H9 (cell line): ENCODE measurements at regions not wholly inside any gene's neighbourhood (a gene's known extent, or its start where the extent isn't known, plus 50 kb on each side); places are given as distances from the start of the nearest gene placed in this dataset.

Source experiments
- DNase-seq: peaks from one replicate; pipeline ENCODE4 v3.0.0-alpha.2; 2017
- H2AFZ ChIP-seq: one replicate; pipeline ENCODE4 v1.6.1; 2013; ENCODE audit warnings: mild to moderate bottlenecking, low read length, control low read depth, moderate library complexity
- H2AK5ac ChIP-seq: 2 replicates; pipeline ENCODE4 v1.6.1; 2013; ENCODE audit warnings: low read length, control low read depth, mixed read lengths; ENCODE audit not compliant: insufficient read length
- H2BK120ac ChIP-seq: one replicate; pipeline ENCODE4 v1.6.1; 2013; ENCODE audit warnings: low read depth, mild to moderate bottlenecking, low read length, control low read depth, inconsistent platforms; ENCODE audit not compliant: poor library complexity, severe bottlenecking
- H2BK12ac ChIP-seq: 2 replicates; pipeline ENCODE4 v1.6.1; 2013; ENCODE audit warnings: low read length, control low read depth, mixed read lengths, low read depth; ENCODE audit not compliant: insufficient read length
- H2BK15ac ChIP-seq: 2 replicates; pipeline ENCODE4 v1.6.1; 2013; ENCODE audit warnings: low read depth, low read length, control low read depth
- H2BK20ac ChIP-seq: one replicate; pipeline ENCODE4 v1.6.1; 2013; ENCODE audit warnings: low read depth, mild to moderate bottlenecking, low read length, control low read depth, inconsistent platforms; ENCODE audit not compliant: poor library complexity, severe bottlenecking
- H2BK5ac ChIP-seq: 2 replicates; pipeline ENCODE4 v1.6.1; 2013; ENCODE audit warnings: low read length, control low read depth, mixed read lengths; ENCODE audit not compliant: insufficient read length
- H3K14ac ChIP-seq: 2 replicates; pipeline ENCODE4 v1.6.1; 2013; ENCODE audit warnings: low read length, control low read depth; ENCODE audit not compliant: insufficient read depth
- H3K18ac ChIP-seq: 2 replicates; pipeline ENCODE4 v1.6.1; 2013; ENCODE audit warnings: low read depth, mild to moderate bottlenecking, mixed read lengths, low read length, control low read depth; ENCODE audit not compliant: insufficient read length
- H3K23ac ChIP-seq: 2 replicates; pipeline ENCODE4 v1.6.1; 2013; ENCODE audit warnings: low read length, control low read depth, mixed read lengths, low read depth; ENCODE audit not compliant: insufficient read length
- H3K23me2 ChIP-seq: 2 replicates; pipeline ENCODE4 v1.6.1; 2013; ENCODE audit warnings: low read depth, mild to moderate bottlenecking, mixed read lengths, low read length, control low read depth; ENCODE audit not compliant: insufficient read length, poor library complexity, severe bottlenecking
- H3K27ac ChIP-seq: 2 replicates; pipeline ENCODE4 v1.5.1; 2013; ENCODE audit warnings: low read length, control low read depth, mixed read lengths, low read depth; ENCODE audit not compliant: insufficient read length
- H3K27me3 ChIP-seq: 2 replicates; pipeline ENCODE4 v1.6.1; 2013; ENCODE audit warnings: low read length, control low read depth, inconsistent platforms; ENCODE audit not compliant: insufficient read depth
- H3K4ac ChIP-seq: 2 replicates; pipeline ENCODE4 v1.6.1; 2013; ENCODE audit warnings: low read depth, mild to moderate bottlenecking, control low read depth, inconsistent platforms, low read length, moderate library complexity
- H3K4me1 ChIP-seq: 2 replicates; pipeline ENCODE4 v1.6.1; 2013; ENCODE audit warnings: low read length, control low read depth, inconsistent platforms; ENCODE audit not compliant: insufficient read depth
- H3K4me2 ChIP-seq: 2 replicates; pipeline ENCODE4 v1.6.1; 2013; ENCODE audit warnings: low read length, control low read depth, mixed read lengths; ENCODE audit not compliant: insufficient read length, insufficient read depth
- H3K56ac ChIP-seq: 2 replicates; pipeline ENCODE4 v1.6.1; 2013; ENCODE audit warnings: low read depth, mild to moderate bottlenecking, mixed read lengths, low read length, control low read depth; ENCODE audit not compliant: insufficient read length
- H3K79me1 ChIP-seq: 2 replicates; pipeline ENCODE4 v1.6.1; 2013; ENCODE audit warnings: low read depth, mild to moderate bottlenecking, moderate library complexity, low read length, control low read depth, inconsistent platforms; ENCODE audit not compliant: insufficient read depth, poor library complexity, severe bottlenecking
- H3K79me2 ChIP-seq: 2 replicates; pipeline ENCODE4 v1.6.1; 2013; ENCODE audit warnings: low read length, control low read depth, inconsistent platforms; ENCODE audit not compliant: insufficient read depth
- H3K9ac ChIP-seq: 2 replicates; pipeline ENCODE4 v1.6.1; 2013; ENCODE audit warnings: low read length, control low read depth, mixed read lengths; ENCODE audit not compliant: insufficient read length; ENCODE audit errors: extremely low read depth
- H3K9me3 ChIP-seq: one replicate; pipeline ENCODE4 v1.6.1; 2013; ENCODE audit warnings: low read depth, low read length, inconsistent platforms; ENCODE audit not compliant: control insufficient read depth
- H3T11ph ChIP-seq: one replicate; pipeline ENCODE4 v1.6.1; 2013; ENCODE audit warnings: mild to moderate bottlenecking, low read length, control low read depth, inconsistent platforms
- H4K20me1 ChIP-seq: one replicate; pipeline ENCODE4 v1.6.1; 2013; ENCODE audit not compliant: control insufficient read depth, insufficient read length, insufficient read depth
- H4K5ac ChIP-seq: 2 replicates; pipeline ENCODE4 v1.6.1; 2013; ENCODE audit warnings: low read depth, mild to moderate bottlenecking, mixed read lengths, low read length, control low read depth; ENCODE audit not compliant: insufficient read length
- H4K8ac ChIP-seq: replicated peaks from 2 replicates; pipeline ENCODE4 v1.6.1; 2013; ENCODE audit warnings: low read length, control low read depth, mixed read lengths, low read depth; ENCODE audit not compliant: insufficient read length
- H4K91ac ChIP-seq: 2 replicates; pipeline ENCODE4 v1.6.1; 2013; ENCODE audit warnings: low read depth, mild to moderate bottlenecking, moderate library complexity, mixed read lengths, low read length, control low read depth; ENCODE audit not compliant: insufficient read length
- H3K27ac Mint-ChIP-seq, 3 experiments: 2 replicates in 2 of 3; 3 replicates in 1 of 3; pipeline ENCODE4 v1.8.0; 2020 to 2021; ENCODE audit warnings: mixed read lengths in 3 of 3, mild to moderate bottlenecking in 1 of 3, moderate library complexity in 1 of 3
- H3K27me3 Mint-ChIP-seq: 2 replicates; pipeline ENCODE4 v1.8.0; 2021; ENCODE audit warnings: low read depth, mild to moderate bottlenecking, moderate library complexity, mixed read lengths
- H3K36me3 Mint-ChIP-seq, 3 experiments: 2 replicates in 2 of 3; 3 replicates in 1 of 3; pipeline ENCODE4 v1.8.0; 2020 to 2021; ENCODE audit warnings: low read depth in 3 of 3, mixed read lengths in 3 of 3; ENCODE audit not compliant: insufficient read depth in 1 of 3
- H3K4me1 Mint-ChIP-seq, 2 experiments: 2 replicates each; pipeline ENCODE4 v1.8.0; 2020; ENCODE audit warnings: mixed read lengths in 2 of 2
- H3K4me3 Mint-ChIP-seq, 2 experiments: 2 replicates in 1 of 2; 3 replicates in 1 of 2; pipeline ENCODE4 v1.8.0; 2020 to 2021; ENCODE audit warnings: mild to moderate bottlenecking in 2 of 2, mixed read lengths in 2 of 2, moderate library complexity in 1 of 2
- H3K9me3 Mint-ChIP-seq, 2 experiments: 2 replicates in 1 of 2; 3 replicates in 1 of 2; pipeline ENCODE4 v1.8.0; 2020; ENCODE audit warnings: mild to moderate bottlenecking in 2 of 2, mixed read lengths in 2 of 2, moderate library complexity in 1 of 2
- WGBS: extraction: QIAGEN DNeasy Blood & Tissue Kit; methylation state at CpG from one replicate; pipeline ENCODE4 v1.1.7; 2013; ENCODE audit warnings: missing lambda C conversion rate, low lambda C conversion rate, mixed read lengths; ENCODE audit not compliant: insufficient read length; ENCODE audit errors: extremely low coverage; 5-methylcytosine and 5-hydroxymethylcytosine counted together
- TF ChIP-seq, protein P1 (sequence below): fragments of 200-600 bp; sonication (generic); conservative IDR thresholded peaks from 3 replicates; pipeline ENCODE4 v1.8.0; 2021; ENCODE audit warnings: antibody characterized with exemption, mild to moderate bottlenecking

DNA sequence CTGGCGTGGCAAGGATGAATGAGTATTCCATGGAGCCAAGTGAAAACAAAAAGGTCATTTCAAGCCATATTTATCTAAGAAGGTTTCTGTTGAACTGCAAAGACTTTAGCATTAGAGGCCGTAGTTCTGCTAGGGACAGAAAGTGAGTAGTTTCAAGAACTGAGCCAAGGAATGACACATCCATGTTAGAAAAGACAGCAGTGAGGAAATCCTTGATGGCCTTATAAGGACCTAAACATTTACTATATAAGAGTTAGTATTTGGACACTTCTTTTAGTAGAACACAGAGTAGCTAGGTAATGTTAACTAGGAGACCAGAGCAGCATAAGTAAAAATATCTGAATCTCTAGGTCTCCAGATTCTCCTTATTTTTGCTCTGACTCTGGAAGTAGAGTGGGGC lies 329.8 kb upstream of the SEMA3D start:
- H4K20me1 ChIP-seq, result no peaks in the 10 kb centered on the region
- H3K36me3 Mint-ChIP-seq, result no peaks in the 10 kb centered on the region
- no peak overlapping the region for H2BK15ac ChIP-seq
- no peak overlapping the region for H3K56ac ChIP-seq
- H4K5ac ChIP-seq, result no peak overlapping the region
- H3K27me3 ChIP-seq, result no peaks in the 10 kb centered on the region
- no peak overlapping the region for H2BK5ac ChIP-seq
- H2BK120ac ChIP-seq, result no peak overlapping the region
- no peak overlapping the region for H4K8ac ChIP-seq
- H3T11ph ChIP-seq, result no peak overlapping the region
- WGBS, result no CpG with 5 or more reads among the region's 2 CpGs
- H3K27ac ChIP-seq, result no peak overlapping the region
- TF ChIP-seq, protein P1, sequence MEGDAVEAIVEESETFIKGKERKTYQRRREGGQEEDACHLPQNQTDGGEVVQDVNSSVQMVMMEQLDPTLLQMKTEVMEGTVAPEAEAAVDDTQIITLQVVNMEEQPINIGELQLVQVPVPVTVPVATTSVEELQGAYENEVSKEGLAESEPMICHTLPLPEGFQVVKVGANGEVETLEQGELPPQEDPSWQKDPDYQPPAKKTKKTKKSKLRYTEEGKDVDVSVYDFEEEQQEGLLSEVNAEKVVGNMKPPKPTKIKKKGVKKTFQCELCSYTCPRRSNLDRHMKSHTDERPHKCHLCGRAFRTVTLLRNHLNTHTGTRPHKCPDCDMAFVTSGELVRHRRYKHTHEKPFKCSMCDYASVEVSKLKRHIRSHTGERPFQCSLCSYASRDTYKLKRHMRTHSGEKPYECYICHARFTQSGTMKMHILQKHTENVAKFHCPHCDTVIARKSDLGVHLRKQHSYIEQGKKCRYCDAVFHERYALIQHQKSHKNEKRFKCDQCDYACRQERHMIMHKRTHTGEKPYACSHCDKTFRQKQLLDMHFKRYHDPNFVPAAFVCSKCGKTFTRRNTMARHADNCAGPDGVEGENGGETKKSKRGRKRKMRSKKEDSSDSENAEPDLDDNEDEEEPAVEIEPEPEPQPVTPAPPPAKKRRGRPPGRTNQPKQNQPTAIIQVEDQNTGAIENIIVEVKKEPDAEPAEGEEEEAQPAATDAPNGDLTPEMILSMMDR, result no peak
- no peaks in the 10 kb centered on the region for H3K79me1 ChIP-seq
- no peak overlapping the region for H4K91ac ChIP-seq
- no peak overlapping the region for H3K18ac ChIP-seq
- H3K23me2 ChIP-seq, result no peaks in the 10 kb centered on the region
- H2BK12ac ChIP-seq, result no peak overlapping the region
- H3K23ac ChIP-seq, result no peak overlapping the region
- H3K79me2 ChIP-seq, result no peaks in the 10 kb centered on the region
- H3K4me1 Mint-ChIP-seq, result peaks cover 0 to 2% of the 10 kb centered on the region in 2 experiments; a peak in 3 of 4 replicates
- H3K9me3 ChIP-seq, result no peaks in the 10 kb centered on the region
- DNase-seq, result no peak
- H2AFZ ChIP-seq, result no peak overlapping the region
- no peak overlapping the region for H3K4ac ChIP-seq
- no peak overlapping the region for H3K27ac Mint-ChIP-seq
- no peaks in the 10 kb centered on the region for H3K4me1 ChIP-seq
- no peak overlapping the region for H3K4me3 Mint-ChIP-seq
- no peak overlapping the region for H3K14ac ChIP-seq
- H2BK20ac ChIP-seq, result no peak overlapping the region
- H3K9ac ChIP-seq, result no peak overlapping the region
- H3K4me2 ChIP-seq, result no peak overlapping the region
- H3K27me3 Mint-ChIP-seq, result no peaks in the 10 kb centered on the region
- H2AK5ac ChIP-seq, result no peak overlapping the region
- no peaks in the 10 kb centered on the region for H3K9me3 Mint-ChIP-seq
